Nephron (organoid): ENCODE measurements at regions not wholly inside any gene's neighbourhood (a gene's known extent, or its start where the extent isn't known, plus 50 kb on each side); places are given as distances from the start of the nearest gene placed in this dataset.
"Not testable (repeated sequence)": the region's sequence is repeated elsewhere in the genome, so short reads cannot be mapped to it uniquely, and the experiment has no call there.

Experiments
- H3K27ac Mint-ChIP-seq, 3 experiments: 2 replicates each; pipeline ENCODE4 v1.8.0; 2020; ENCODE audit warnings: mixed read lengths in 3 of 3, mild to moderate bottlenecking in 2 of 3, moderate library complexity in 1 of 3
- H3K27me3 Mint-ChIP-seq: 2 replicates; pipeline ENCODE4 v1.8.0; 2021; ENCODE audit warnings: low read depth, mild to moderate bottlenecking, moderate library complexity, mixed read lengths
- H3K36me3 Mint-ChIP-seq: 2 replicates; pipeline ENCODE4 v1.8.0; 2020; ENCODE audit warnings: low read depth, mixed read lengths
- H3K4me1 Mint-ChIP-seq: 2 replicates; pipeline ENCODE4 v1.8.0; 2020; ENCODE audit warnings: mixed read lengths
- H3K4me3 Mint-ChIP-seq, 3 experiments: 2 replicates each; pipeline ENCODE4 v1.8.0; 2020; ENCODE audit warnings: mild to moderate bottlenecking in 3 of 3, mixed read lengths in 3 of 3, moderate library complexity in 2 of 3
- H3K9me3 Mint-ChIP-seq: 2 replicates; pipeline ENCODE4 v1.8.0; 2020; ENCODE audit warnings: mixed read lengths
- CTCF ChIP-seq, 3 experiments: fragments of 200-600 bp; sonication (generic); IDR thresholded peaks; one replicate each; pipeline ENCODE4 v1.5.0; 2021; ENCODE audit warnings: antibody characterized with exemption in 3 of 3; ENCODE audit not compliant: unreplicated experiment in 3 of 3

GRCh38 chr14:34053666-34054065 lies 102.8 kb upstream of the EGLN3 start:
- Mint-ChIP-seq H3K27me3 (peaks cover 3% of the 10 kb centered on the region), H3K4me1 (peaks cover 64% of the 10 kb centered on the region), H3K9me3 (peaks cover 2% of the 10 kb centered on the region), H3K36me3 (no peaks in the 10 kb centered on the region), H3K4me3 (peak overlapping the region in 1 of 3 experiments; percentile 0), H3K27ac (peak overlapping the region in 2 of 3 experiments; percentile 73 to 80)
- peak in 2 of 3 experiments; percentile 26 to 39 for TF ChIP-seq CTCF (IDR thresholded peaks at IDR 0.05; ENCODE audit: unreplicated experiment in 3 of 3)

- peaks cover 2% of the 10 kb centered on the region for H3K9me3 Mint-ChIP-seq
- H3K4me1 Mint-ChIP-seq = peaks cover 64% of the 10 kb centered on the region
- H3K4me3 Mint-ChIP-seq = no peak overlapping the region
- peaks cover 3% of the 10 kb centered on the region for H3K27me3 Mint-ChIP-seq
- H3K27ac Mint-ChIP-seq = peak overlapping the region in 2 of 3 experiments; percentile 73 to 80
- no peaks in the 10 kb centered on the region for H3K36me3 Mint-ChIP-seq
- no peak for TF ChIP-seq CTCF (IDR thresholded peaks at IDR 0.05; ENCODE audit: unreplicated experiment in 3 of 3)
Observed at GRCh38 chr14:34052658-34053014, 101.8 kb upstream of the EGLN3 start.

GRCh38 chr14:34051966-34052657 lies 101.2 kb upstream of the EGLN3 start:
- Mint-ChIP-seq H3K4me3 (no peak overlapping the region), H3K36me3 (no peaks in the 10 kb centered on the region), H3K4me1 (peaks cover 64% of the 10 kb centered on the region), H3K9me3 (peaks cover 2% of the 10 kb centered on the region), H3K27ac (peak overlapping the region in 2 of 3 experiments; percentile 25 to 80), H3K27me3 (peaks cover 3% of the 10 kb centered on the region)
- no peak for TF ChIP-seq CTCF (IDR thresholded peaks at IDR 0.05; ENCODE audit: unreplicated experiment in 3 of 3)

- peak overlapping the region in 2 of 3 experiments; percentile 17 to 65 for H3K27ac Mint-ChIP-seq
- TF ChIP-seq CTCF (IDR thresholded peaks at IDR 0.05; ENCODE audit: unreplicated experiment in 3 of 3) = no peak
- peaks cover 57% of the 10 kb centered on the region for H3K4me1 Mint-ChIP-seq
- H3K36me3 Mint-ChIP-seq = no peaks in the 10 kb centered on the region
- H3K9me3 Mint-ChIP-seq = peaks cover 2% of the 10 kb centered on the region
- peak overlapping the region in 1 of 3 experiments; percentile 13 for H3K4me3 Mint-ChIP-seq
- peaks cover 3% of the 10 kb centered on the region for H3K27me3 Mint-ChIP-seq
Observed at GRCh38 chr14:34050606-34051005, 99.7 kb upstream of the EGLN3 start.

- Mint-ChIP-seq H3K4me3 (no peak overlapping the region), H3K36me3 (no peaks in the 10 kb centered on the region), H3K4me1 (peaks cover 49% of the 10 kb centered on the region), H3K27ac (peak overlapping the region; percentile 3 to 70 (median 17)), H3K27me3 (peaks cover 3% of the 10 kb centered on the region), H3K9me3 (peaks cover 2% of the 10 kb centered on the region)
- no peak for TF ChIP-seq CTCF (IDR thresholded peaks at IDR 0.05; ENCODE audit: unreplicated experiment in 3 of 3)
Observed at GRCh38 chr14:34049790-34050189, 98.9 kb upstream of the EGLN3 start.

- H3K27ac Mint-ChIP-seq, H3K36me3 Mint-ChIP-seq, H3K9me3 Mint-ChIP-seq, H3K4me3 Mint-ChIP-seq, H3K27me3 Mint-ChIP-seq: not testable (repeated sequence)
- H3K4me1 Mint-ChIP-seq = peaks cover 52% of the 10 kb centered on the region
Observed at GRCh38 chr14:34049187-34049586, 98.3 kb upstream of the EGLN3 start.
